ENCODE measurements at regions not wholly inside any gene's neighbourhood (a gene's known extent, or its start where the extent isn't known, plus 50 kb on each side); places are given as distances from the start of the nearest gene placed in this dataset.

GRCh38 chr10:126783806-126784557 is 113.5 kb upstream of the C10orf90 start:
- no peak for DNase-seq (ENCODE audit: low spot score)

DNA sequence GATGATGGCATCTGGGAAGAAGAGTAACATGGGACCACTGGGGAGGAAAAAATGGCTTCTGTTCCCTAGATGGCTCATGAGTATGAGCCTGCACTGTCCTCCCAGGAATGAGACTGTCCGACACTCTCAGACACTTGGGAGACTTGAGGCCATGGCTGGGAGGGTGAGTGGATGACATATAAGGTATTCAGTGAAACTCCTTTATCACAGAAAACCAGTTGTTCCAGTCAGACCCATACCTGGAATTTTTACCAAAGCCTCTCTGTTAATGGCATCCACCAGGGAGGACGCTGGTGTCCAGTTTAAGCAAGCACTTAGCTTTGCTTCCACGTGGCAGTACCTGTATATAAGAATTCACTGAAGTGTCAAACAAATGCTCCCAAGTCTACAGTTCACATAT is 116.7 kb upstream of the C10orf90 start:
- DNase-seq (ENCODE audit: low spot score) = no peak

- no peak for DNase-seq (ENCODE audit: low spot score)
Observed at GRCh38 chr10:126795318-126795717, 109.9 kb upstream of the DOCK1 start.

GRCh38 chr10:126798649-126799048 is 106.6 kb upstream of the DOCK1 start:
- DNase-seq (ENCODE audit: low spot score) = no peak

DNA sequence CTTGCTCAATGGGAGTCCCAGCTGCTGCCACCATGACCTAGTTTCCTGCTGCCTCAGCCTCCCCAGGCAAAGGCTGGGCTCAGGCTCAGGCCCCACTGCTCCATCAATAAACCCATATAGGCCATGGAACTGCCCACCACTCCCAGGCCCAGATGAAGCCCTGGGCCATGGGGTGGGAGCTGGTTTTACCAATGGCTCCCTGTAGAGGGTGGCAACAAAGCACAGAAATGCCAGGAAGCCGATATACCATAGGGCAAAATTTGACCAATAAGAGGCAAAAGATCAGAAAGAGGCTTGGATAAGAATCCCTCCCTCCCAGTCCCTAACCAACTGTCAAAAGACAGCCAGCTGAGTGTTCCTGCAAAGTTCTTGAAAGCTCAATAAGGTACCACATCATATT is 101.8 kb upstream of the DOCK1 start:
- DNase-seq (ENCODE audit: low spot score) = no peak

DNA sequence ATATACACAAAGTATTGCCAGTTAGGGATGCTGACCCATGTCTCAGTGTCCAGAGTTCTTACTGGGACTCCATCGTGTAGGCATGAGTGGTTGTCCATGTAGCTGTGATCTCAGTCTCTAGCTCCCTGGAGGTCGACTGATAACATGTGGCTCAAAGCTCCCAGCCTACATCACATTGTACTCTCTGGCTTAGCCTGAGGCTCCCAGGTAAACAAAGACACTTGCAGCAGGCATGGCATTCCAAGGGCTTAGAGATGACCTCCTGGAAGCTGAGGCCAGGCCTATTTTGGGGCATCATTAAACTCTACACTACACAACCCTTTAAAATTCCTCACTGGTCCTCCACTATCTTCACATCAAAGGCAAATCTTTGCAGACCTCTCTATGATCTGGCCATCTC is 100.8 kb upstream of the DOCK1 start:
- DNase-seq (ENCODE audit: low spot score) = no peak

- DNase-seq (ENCODE audit: low spot score) = no peak
Observed at GRCh38 chr10:126806498-126806897, 98.7 kb upstream of the DOCK1 start.

DNA sequence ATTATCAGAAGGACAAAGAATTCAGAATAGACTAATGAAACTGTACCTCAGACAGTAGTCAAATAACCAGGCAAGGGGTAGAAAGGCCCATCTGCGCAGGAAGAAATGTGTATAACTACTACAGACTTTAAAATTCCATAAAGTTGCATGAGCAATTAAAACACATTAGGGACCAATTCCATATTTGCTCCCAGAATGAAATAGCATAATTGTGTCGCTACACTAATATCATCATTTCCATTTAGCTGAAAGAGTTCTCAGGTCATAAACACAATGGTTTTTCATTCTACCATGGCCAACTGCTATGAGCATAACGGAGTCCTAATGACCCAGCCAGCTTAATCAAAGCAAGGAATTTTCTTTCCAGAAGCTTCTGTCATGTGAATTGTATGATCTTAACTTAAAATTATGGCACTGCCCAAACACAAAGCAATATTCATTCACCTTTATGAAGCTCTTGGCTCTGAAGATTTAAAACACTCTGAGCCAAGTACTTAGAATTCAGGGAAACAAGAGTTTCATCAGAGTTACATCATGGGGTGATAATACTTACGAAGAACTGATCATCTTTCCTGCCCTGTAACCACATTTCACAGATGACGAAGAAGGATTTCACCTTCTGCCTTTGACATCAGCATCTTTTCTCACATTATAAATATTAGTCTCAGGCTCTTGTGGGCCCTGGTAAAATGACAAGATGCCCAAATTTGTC is 98.1 kb upstream of the DOCK1 start:
- no peak for DNase-seq (ENCODE audit: low spot score)

GRCh38 chr10:126808103-126808502 is 97.1 kb upstream of the DOCK1 start:
- DNase-seq (ENCODE audit: low spot score) = no peak

DNA sequence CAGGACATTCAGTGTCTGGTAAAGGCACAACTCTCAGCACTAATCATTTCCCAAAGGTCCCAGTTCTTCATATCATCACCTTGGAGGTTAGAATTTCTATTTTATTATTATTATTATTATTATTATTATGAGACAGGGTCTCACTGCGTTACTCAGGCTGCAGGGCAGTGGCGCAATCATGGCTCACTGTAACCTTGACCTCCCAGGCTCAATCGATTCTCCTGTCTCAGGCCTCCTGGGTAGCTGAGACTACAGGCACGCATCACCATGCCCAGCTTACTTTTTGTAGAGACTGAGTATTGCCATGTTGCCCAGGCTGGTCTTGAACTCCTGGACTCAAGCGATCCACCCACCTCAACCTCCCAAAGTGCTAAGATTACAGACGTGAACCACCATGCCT is 91.8 kb upstream of the DOCK1 start:
- no peak for DNase-seq (ENCODE audit: low spot score)

DNA sequence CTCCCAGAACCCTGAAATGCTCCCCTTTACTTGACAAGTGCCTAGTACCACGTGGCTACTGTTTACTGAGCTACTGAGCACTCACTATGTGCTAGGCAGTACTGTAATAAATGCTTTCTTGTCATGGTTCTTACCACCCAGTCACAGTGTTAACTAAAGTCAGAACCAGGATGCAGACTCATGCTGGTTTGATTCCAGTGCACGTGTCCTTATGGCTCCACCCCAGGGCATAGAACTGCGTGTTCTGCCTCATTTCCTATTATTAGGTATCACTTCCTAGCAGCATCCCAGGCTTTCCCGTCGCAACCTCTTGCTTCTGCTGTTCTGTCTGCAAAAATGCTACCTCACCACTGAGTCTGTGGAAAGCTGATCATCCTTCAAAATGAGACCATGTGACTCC is 71.7 kb upstream of the DOCK1 start:
- DNase-seq (ENCODE audit: low spot score) = peak; percentile 25

DNA sequence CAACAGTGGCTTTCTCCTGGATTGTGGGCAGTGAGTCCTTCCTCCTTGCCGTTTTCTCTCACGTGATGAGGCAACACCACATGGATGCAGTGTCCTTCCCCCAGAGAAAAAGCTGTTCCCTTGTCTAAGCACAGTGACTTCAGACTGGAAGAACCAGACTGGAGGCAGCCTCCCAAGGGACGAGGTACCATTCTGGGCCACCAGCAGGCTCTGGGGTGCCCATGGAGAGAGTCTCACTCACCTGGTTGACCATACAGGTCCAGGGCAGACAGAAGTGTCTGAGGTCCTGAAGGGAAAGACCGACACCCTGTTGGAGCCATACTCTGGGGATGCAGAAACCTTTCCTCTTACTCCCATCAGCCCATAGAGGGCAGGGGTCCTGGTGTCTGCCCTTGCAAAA is 69.2 kb upstream of the DOCK1 start:
- DNase-seq (ENCODE audit: low spot score) = no peak

DNA sequence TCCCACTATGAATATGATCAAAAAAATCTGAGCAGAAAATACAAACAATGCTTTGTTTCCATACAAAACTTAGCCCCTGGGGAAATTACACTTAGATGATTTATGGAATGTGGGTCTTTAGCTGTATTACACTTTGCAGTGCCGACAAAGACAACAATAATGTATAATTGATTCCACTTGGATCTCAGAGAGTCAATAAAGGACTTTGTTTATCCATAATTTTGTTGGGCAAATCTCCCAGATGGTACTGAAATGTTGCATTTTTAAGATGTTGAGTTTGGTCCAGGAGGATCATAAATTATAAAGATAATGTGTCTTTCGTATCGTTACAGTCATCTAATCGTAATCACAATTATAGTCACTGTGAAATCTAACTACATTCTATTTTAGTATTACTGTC is 66.9 kb upstream of the DOCK1 start:
- DNase-seq (ENCODE audit: low spot score) = no peak

- DNase-seq (ENCODE audit: low spot score) = no peak
Observed at GRCh38 chr10:126839094-126839761, 66.0 kb upstream of the DOCK1 start.

- no peak for DNase-seq (ENCODE audit: low spot score)
Observed at GRCh38 chr10:126840576-126841135, 64.6 kb upstream of the DOCK1 start.

GRCh38 chr10:126841341-126841895 is 63.8 kb upstream of the DOCK1 start:
- no peak for DNase-seq (ENCODE audit: low spot score)

DNA sequence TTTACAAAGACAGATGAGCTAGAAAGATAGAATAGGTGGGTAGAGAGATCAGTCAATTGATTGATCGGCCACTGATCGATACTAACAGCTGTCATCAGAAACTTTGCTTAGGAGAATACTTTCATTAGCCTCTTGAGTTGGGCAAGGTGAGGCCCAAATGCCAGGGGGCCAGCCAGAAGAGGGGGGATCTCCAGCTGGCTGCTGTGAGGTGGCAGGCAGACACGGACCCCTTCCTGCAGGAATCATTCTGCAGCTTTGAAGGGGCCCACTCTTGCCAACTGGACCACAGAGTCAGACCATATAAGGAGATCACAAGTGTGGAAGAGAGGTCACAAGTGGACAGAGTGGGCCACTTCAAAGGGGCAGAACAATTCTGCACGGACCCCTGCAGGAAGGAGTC is 62.9 kb upstream of the DOCK1 start:
- no peak for DNase-seq (ENCODE audit: low spot score)

DNA sequence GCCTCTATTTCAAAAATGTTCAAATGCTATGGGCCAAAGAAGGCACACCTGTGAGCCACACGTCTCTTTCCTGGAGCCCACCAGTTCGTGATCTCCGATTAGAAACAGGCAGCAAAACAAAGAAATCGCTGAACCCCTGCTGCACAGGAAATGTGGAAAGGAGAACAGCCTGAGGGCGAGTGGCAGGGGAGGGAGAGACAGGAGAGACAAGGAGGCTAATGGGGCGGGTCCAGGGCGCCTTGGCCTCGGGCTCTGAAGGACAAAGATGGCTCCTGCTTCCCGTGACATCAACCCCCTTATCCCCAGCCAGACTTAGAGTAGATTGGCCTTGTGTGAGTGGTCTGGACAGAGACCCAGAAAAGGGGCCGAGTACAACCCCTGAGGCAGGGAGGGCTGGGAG is 62.4 kb upstream of the DOCK1 start:
- no peak for DNase-seq (ENCODE audit: low spot score)

- no peak for DNase-seq (ENCODE audit: low spot score)
Observed at GRCh38 chr10:126843299-126843934, 61.8 kb upstream of the DOCK1 start.

DNA sequence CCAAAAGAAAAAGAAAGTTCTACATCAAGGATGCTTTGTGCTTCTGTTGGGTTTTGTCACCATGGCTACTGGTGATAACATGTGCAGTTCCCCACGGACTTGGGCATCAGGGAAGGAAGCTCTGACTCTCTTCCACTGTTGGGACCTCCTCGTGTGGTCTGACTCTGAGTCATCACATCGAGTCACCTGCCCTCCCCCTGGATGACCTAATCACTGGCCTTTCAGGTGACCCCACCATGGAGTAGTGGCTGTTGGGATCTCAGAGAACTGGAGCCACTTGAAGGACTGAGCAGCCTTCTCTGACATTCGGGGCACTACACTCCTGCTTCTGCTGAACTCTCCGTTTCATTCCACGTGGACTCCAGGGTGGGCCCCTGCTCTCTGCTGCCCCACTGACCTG is 60.8 kb upstream of the DOCK1 start:
- DNase-seq (ENCODE audit: low spot score) = no peak

DNA sequence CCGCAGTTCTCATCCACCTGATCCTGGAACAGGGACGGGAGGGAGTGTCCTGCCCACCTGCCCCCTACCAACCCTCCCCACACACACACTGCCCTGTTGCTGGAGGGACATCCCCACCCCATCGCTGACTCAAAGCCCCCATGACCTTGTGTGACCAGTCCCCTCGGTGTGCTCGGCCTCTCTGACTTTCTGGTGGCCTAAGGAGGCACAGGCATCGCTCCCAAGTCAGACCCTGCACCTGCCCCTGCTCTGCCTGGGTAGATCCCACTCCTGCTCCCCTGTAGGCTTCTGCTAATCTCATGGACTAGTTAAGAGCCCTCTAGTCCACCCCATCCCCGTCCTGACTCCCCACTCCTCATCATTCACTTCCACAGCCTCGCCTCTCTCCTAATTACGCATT is 58.8 kb upstream of the DOCK1 start:
- no peak for DNase-seq (ENCODE audit: low spot score)

- no peak for DNase-seq (ENCODE audit: low spot score)
Observed at GRCh38 chr10:126846959-126847358, 58.3 kb upstream of the DOCK1 start.

All from RKO (cell line).